GM12865 (cell line): ENCODE measurements at regions not wholly inside any gene's neighbourhood (a gene's known extent, or its start where the extent isn't known, plus 50 kb on each side); places are given as distances from the start of the nearest gene placed in this dataset.

ENCODE experiments used
- DNase-seq: peaks from one replicate; pipeline ENCODE4 v3.0.0; 2010; ENCODE audit warnings: low read depth
- H3K4me3 ChIP-seq: 2 replicates; pipeline ENCODE4 v1.5.1; 2011; ENCODE audit warnings: mild to moderate bottlenecking, low read depth, low read length, control low read depth
- CTCF ChIP-seq: IDR thresholded peaks from 2 replicates; pipeline ENCODE4 v1.5.1; 2011; ENCODE audit warnings: low read length, control low read depth, low read depth, inconsistent platforms; ENCODE audit not compliant: insufficient read depth; ENCODE audit errors: missing control alignments

- DNase-seq: peak; percentile 29
- H3K4me3 ChIP-seq: no peak overlapping the region
- TF ChIP-seq CTCF: no peak
Observed at GRCh38 chr12:126843915-126844669, 1422.9 kb upstream of the TMEM132C start.

- TF ChIP-seq CTCF: no peak
- DNase-seq: peak; percentile 21
- H3K4me3 ChIP-seq: no peak overlapping the region
Observed at GRCh38 chr12:126847005-126847629, 1419.9 kb upstream of the TMEM132C start.

GRCh38 chr12:126855768-126856167 lies 1411.2 kb upstream of the TMEM132C start:
- no peak overlapping the region for H3K4me3 ChIP-seq
- DNase-seq: no peak
- no peak for TF ChIP-seq CTCF

GRCh38 chr12:126856958-126857357 lies 1410.0 kb upstream of the TMEM132C start:
- DNase-seq: no peak
- no peak for TF ChIP-seq CTCF
- H3K4me3 ChIP-seq: no peak overlapping the region

- TF ChIP-seq CTCF: no peak
- no peak for DNase-seq
- no peak overlapping the region for H3K4me3 ChIP-seq
Observed at GRCh38 chr12:126858560-126858959, 1408.4 kb upstream of the TMEM132C start.

GRCh38 chr12:126860210-126860609 lies 1406.8 kb upstream of the TMEM132C start:
- TF ChIP-seq CTCF: no peak
- DNase-seq: no peak
- H3K4me3 ChIP-seq: no peak overlapping the region

GRCh38 chr12:126862500-126862899 lies 1404.5 kb upstream of the TMEM132C start:
- no peak overlapping the region for H3K4me3 ChIP-seq
- DNase-seq: no peak
- TF ChIP-seq CTCF: no peak
